H1 (cell line): ENCODE measurements at regions not wholly inside any gene's neighbourhood (a gene's known extent, or its start where the extent isn't known, plus 50 kb on each side); places are given as distances from the start of the nearest gene placed in this dataset.

Experiments
- ASH2L ChIP-seq: fragments of 200-600, 300-600 bp; sonication (generic); IDR thresholded peaks from one replicate; pipeline ENCODE4 v1.7.1; 2017; ENCODE audit warnings: low read length
- JUND ChIP-seq: IDR thresholded peaks from 2 replicates; pipeline ENCODE4 v1.6.1; 2011; ENCODE audit warnings: mild to moderate bottlenecking, improper control_type of control experiment, low read length
- NRF1 ChIP-seq: IDR thresholded peaks from 2 replicates; pipeline ENCODE4 v1.6.1; 2011; ENCODE audit warnings: mild to moderate bottlenecking, low read depth, low read length, improper control_type of control experiment
- RNF2 ChIP-seq: fragments of 200-900, 300-1000 bp; sonication (generic); IDR thresholded peaks from 2 replicates; pipeline ENCODE4 v1.7.1; 2016; ENCODE audit warnings: borderline replicate concordance, low read depth, mild to moderate bottlenecking, antibody characterized with exemption, low read length; ENCODE audit not compliant: poor library complexity, severe bottlenecking; ENCODE audit errors: missing control alignments
- SP2 ChIP-seq: IDR thresholded peaks from 2 replicates; pipeline ENCODE4 v1.6.1; 2012; ENCODE audit warnings: mild to moderate bottlenecking, low read length, inconsistent platforms

DNA sequence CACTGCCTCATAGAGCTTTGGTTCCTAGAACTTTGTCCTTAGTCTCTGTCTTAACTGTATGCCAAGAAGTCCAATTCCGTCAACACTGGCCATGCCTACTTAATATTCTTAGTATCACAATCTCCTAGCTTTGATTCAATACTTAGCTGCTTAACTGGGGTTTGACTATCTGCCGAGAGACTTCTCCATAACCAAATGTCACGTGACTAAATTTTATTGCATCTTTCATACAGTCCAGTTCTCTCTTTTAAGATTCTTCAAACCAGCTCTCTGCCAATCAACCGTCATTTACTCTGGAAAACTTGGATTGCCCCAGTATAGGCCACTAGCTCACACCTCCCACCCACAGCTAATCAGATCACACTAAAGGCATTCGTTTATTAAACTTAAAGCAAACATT is 122.8 kb downstream of the ATXN7L3B start (continued):
- TF ChIP-seq RNF2 (no peak), SP2 (no peak), JUND (no peak), NRF1 (no peak), ASH2L (no peak)
